H1 (cell line): ENCODE measurements at regions not wholly inside any gene's neighbourhood (a gene's known extent, or its start where the extent isn't known, plus 50 kb on each side); places are given as distances from the start of the nearest gene placed in this dataset.

ENCODE experiments used
- ASH2L ChIP-seq: fragments of 200-600, 300-600 bp; sonication (generic); IDR thresholded peaks from one replicate; pipeline ENCODE4 v1.7.1; 2017; ENCODE audit warnings: low read length
- BACH1 ChIP-seq: IDR thresholded peaks from 2 replicates; pipeline ENCODE4 v1.6.1; 2012; ENCODE audit warnings: low read length, improper control_type of control experiment
- CBX8 ChIP-seq: fragments of 300-800, 300-1000 bp; sonication (generic); IDR thresholded peaks from 2 replicates; pipeline ENCODE4 v1.7.1; 2016; ENCODE audit warnings: low read depth, low read length, borderline replicate concordance
- CEBPB ChIP-seq: IDR thresholded peaks from 2 replicates; pipeline ENCODE4 v1.6.1; 2012; ENCODE audit warnings: low read depth, low read length
- CTBP2 ChIP-seq: IDR thresholded peaks from 2 replicates; pipeline ENCODE4 v1.7.0; 2011; ENCODE audit warnings: borderline replicate concordance, mild to moderate bottlenecking, moderate library complexity, mixed read lengths, low read length; ENCODE audit not compliant: insufficient read depth, insufficient read length
- EZH2 ChIP-seq: fragments of 200-600 bp; sonication (generic); IDR thresholded peaks from 2 replicates; pipeline ENCODE4 v1.7.1; 2012; ENCODE audit warnings: low read depth, mild to moderate bottlenecking, moderate library complexity, low read length, inconsistent platforms; ENCODE audit not compliant: severe bottlenecking
- HDAC6 ChIP-seq: IDR thresholded peaks from one replicate; pipeline ENCODE4 v1.7.1; 2012; ENCODE audit warnings: low read depth, mild to moderate bottlenecking, inconsistent platforms, low read length, moderate library complexity
- JUN ChIP-seq: IDR thresholded peaks from 2 replicates; pipeline ENCODE4 v1.6.1; 2011; ENCODE audit warnings: low read depth, mild to moderate bottlenecking, improper control_type of control experiment, low read length
- JUND ChIP-seq: IDR thresholded peaks from 2 replicates; pipeline ENCODE4 v1.6.1; 2011; ENCODE audit warnings: mild to moderate bottlenecking, improper control_type of control experiment, low read length
- POLR2AphosphoS5 ChIP-seq: IDR thresholded peaks from 2 replicates; pipeline ENCODE4 v1.6.1; 2011; ENCODE audit warnings: low read depth, low read length
- SAP30 ChIP-seq: fragments of 300-600 bp; sonication (generic); IDR thresholded peaks from 2 replicates; pipeline ENCODE4 v1.7.1; 2012; ENCODE audit warnings: low read length, moderate library complexity, mild to moderate bottlenecking, inconsistent platforms; ENCODE audit not compliant: insufficient read depth, insufficient replicate concordance
- SIX5 ChIP-seq: IDR thresholded peaks from 2 replicates; pipeline ENCODE4 v1.6.1; 2011; ENCODE audit warnings: mild to moderate bottlenecking, low read depth, low read length
- YY1 ChIP-seq: IDR thresholded peaks from 2 replicates; pipeline ENCODE4 v1.6.1; 2011; ENCODE audit warnings: low read depth, mild to moderate bottlenecking, low read length
- TF ChIP-seq, protein P1 (sequence below): fragments of 300-600 bp; sonication (generic); IDR thresholded peaks from 2 replicates; pipeline ENCODE4 v1.7.1; 2012; ENCODE audit warnings: low read length, moderate library complexity, mild to moderate bottlenecking, inconsistent platforms; ENCODE audit not compliant: insufficient replicate concordance

DNA sequence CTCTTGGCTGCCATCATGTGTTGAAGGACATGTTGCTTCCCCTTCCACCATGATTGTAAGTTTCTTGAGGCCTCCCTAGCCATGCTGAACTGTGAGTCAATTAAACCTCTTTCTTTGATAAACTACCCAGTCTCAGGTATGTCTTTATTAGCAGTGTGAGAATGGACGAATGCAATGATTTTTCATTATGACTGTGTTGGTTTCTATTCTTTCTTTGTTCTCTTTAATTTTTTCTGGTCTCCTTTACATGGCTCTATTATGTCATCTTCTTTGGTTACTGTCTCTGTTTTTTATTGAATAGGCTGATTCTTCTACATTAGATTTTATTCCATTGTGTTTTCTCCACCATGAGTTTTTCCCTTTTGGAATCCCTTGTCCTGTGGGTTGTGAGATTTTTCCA, 840.6 kb downstream of the TRAM1L1 start (continued):
- TF ChIP-seq, protein P1, sequence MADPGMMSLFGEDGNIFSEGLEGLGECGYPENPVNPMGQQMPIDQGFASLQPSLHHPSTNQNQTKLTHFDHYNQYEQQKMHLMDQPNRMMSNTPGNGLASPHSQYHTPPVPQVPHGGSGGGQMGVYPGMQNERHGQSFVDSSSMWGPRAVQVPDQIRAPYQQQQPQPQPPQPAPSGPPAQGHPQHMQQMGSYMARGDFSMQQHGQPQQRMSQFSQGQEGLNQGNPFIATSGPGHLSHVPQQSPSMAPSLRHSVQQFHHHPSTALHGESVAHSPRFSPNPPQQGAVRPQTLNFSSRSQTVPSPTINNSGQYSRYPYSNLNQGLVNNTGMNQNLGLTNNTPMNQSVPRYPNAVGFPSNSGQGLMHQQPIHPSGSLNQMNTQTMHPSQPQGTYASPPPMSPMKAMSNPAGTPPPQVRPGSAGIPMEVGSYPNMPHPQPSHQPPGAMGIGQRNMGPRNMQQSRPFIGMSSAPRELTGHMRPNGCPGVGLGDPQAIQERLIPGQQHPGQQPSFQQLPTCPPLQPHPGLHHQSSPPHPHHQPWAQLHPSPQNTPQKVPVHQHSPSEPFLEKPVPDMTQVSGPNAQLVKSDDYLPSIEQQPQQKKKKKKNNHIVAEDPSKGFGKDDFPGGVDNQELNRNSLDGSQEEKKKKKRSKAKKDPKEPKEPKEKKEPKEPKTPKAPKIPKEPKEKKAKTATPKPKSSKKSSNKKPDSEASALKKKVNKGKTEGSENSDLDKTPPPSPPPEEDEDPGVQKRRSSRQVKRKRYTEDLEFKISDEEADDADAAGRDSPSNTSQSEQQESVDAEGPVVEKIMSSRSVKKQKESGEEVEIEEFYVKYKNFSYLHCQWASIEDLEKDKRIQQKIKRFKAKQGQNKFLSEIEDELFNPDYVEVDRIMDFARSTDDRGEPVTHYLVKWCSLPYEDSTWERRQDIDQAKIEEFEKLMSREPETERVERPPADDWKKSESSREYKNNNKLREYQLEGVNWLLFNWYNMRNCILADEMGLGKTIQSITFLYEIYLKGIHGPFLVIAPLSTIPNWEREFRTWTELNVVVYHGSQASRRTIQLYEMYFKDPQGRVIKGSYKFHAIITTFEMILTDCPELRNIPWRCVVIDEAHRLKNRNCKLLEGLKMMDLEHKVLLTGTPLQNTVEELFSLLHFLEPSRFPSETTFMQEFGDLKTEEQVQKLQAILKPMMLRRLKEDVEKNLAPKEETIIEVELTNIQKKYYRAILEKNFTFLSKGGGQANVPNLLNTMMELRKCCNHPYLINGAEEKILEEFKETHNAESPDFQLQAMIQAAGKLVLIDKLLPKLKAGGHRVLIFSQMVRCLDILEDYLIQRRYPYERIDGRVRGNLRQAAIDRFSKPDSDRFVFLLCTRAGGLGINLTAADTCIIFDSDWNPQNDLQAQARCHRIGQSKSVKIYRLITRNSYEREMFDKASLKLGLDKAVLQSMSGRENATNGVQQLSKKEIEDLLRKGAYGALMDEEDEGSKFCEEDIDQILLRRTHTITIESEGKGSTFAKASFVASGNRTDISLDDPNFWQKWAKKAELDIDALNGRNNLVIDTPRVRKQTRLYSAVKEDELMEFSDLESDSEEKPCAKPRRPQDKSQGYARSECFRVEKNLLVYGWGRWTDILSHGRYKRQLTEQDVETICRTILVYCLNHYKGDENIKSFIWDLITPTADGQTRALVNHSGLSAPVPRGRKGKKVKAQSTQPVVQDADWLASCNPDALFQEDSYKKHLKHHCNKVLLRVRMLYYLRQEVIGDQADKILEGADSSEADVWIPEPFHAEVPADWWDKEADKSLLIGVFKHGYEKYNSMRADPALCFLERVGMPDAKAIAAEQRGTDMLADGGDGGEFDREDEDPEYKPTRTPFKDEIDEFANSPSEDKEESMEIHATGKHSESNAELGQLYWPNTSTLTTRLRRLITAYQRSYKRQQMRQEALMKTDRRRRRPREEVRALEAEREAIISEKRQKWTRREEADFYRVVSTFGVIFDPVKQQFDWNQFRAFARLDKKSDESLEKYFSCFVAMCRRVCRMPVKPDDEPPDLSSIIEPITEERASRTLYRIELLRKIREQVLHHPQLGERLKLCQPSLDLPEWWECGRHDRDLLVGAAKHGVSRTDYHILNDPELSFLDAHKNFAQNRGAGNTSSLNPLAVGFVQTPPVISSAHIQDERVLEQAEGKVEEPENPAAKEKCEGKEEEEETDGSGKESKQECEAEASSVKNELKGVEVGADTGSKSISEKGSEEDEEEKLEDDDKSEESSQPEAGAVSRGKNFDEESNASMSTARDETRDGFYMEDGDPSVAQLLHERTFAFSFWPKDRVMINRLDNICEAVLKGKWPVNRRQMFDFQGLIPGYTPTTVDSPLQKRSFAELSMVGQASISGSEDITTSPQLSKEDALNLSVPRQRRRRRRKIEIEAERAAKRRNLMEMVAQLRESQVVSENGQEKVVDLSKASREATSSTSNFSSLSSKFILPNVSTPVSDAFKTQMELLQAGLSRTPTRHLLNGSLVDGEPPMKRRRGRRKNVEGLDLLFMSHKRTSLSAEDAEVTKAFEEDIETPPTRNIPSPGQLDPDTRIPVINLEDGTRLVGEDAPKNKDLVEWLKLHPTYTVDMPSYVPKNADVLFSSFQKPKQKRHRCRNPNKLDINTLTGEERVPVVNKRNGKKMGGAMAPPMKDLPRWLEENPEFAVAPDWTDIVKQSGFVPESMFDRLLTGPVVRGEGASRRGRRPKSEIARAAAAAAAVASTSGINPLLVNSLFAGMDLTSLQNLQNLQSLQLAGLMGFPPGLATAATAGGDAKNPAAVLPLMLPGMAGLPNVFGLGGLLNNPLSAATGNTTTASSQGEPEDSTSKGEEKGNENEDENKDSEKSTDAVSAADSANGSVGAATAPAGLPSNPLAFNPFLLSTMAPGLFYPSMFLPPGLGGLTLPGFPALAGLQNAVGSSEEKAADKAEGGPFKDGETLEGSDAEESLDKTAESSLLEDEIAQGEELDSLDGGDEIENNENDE: no peak
- TF ChIP-seq EZH2 (no peak), SAP30 (no peak), POLR2AphosphoS5 (no peak), ASH2L (no peak), BACH1 (no peak), CBX8 (no peak), SIX5 (no peak), YY1 (no peak), JUN (no peak), CTBP2 (no peak), CEBPB (no peak), HDAC6 (no peak), JUND (no peak)
